ENCODE measurements at regions not wholly inside any gene's neighbourhood (a gene's known extent, or its start where the extent isn't known, plus 50 kb on each side); places are given as distances from the start of the nearest gene placed in this dataset.

GRCh38 chr2:189254268-189254883 is 74.8 kb upstream of the COL5A2 start:
- no peak for TF ChIP-seq CTCF (IDR thresholded peaks at IDR 0.05)
- no peak for TF ChIP-seq POLR2A (IDR thresholded peaks at IDR 0.05)
